T-helper 1 cell treated with Interleukin-12 subunit alpha and Interleukin-12 subunit beta and Interleukin-4 antibody, amounts not matched to agents 30 μg/mL and 1 μg/mL, for 36 hours (primary cell): ENCODE measurements at regions not wholly inside any gene's neighbourhood (a gene's known extent, or its start where the extent isn't known, plus 50 kb on each side); places are given as distances from the start of the nearest gene placed in this dataset.

ENCODE experiments used
- H3K27ac Mint-ChIP-seq: one replicate; pipeline ENCODE4 v1.8.0; 2021; ENCODE audit warnings: mild to moderate bottlenecking, mixed read lengths
- H3K27me3 Mint-ChIP-seq: one replicate; pipeline ENCODE4 v1.8.0; 2021; ENCODE audit warnings: low read depth, mixed read lengths
- H3K36me3 Mint-ChIP-seq: one replicate; pipeline ENCODE4 v1.8.0; 2021; ENCODE audit warnings: low read depth, mixed read lengths
- H3K4me1 Mint-ChIP-seq: one replicate; pipeline ENCODE4 v1.8.0; 2021; ENCODE audit warnings: low read depth, mixed read lengths
- H3K4me3 Mint-ChIP-seq: one replicate; pipeline ENCODE4 v1.8.0; 2021; ENCODE audit warnings: mild to moderate bottlenecking, moderate library complexity, mixed read lengths
- H3K9me3 Mint-ChIP-seq: one replicate; pipeline ENCODE4 v1.8.0; 2021; ENCODE audit warnings: mixed read lengths

- no peak overlapping the region for H3K4me3 Mint-ChIP-seq
- H3K27me3 Mint-ChIP-seq: no peaks in the 10 kb centered on the region
- H3K9me3 Mint-ChIP-seq: peaks cover 12% of the 10 kb centered on the region
- no peak overlapping the region for H3K27ac Mint-ChIP-seq
- no peaks in the 10 kb centered on the region for H3K4me1 Mint-ChIP-seq
- H3K36me3 Mint-ChIP-seq: no peaks in the 10 kb centered on the region
Measured at GRCh38 chr4:36523182-36523581, 241.8 kb downstream of the DTHD1 start.

GRCh38 chr4:36532670-36533379 is 251.4 kb downstream of the DTHD1 start:
- Mint-ChIP-seq H3K4me3 (no peak overlapping the region), H3K9me3 (peaks cover 14% of the 10 kb centered on the region), H3K4me1 (no peaks in the 10 kb centered on the region), H3K36me3 (no peaks in the 10 kb centered on the region), H3K27ac (no peak overlapping the region), H3K27me3 (no peaks in the 10 kb centered on the region)

DNA sequence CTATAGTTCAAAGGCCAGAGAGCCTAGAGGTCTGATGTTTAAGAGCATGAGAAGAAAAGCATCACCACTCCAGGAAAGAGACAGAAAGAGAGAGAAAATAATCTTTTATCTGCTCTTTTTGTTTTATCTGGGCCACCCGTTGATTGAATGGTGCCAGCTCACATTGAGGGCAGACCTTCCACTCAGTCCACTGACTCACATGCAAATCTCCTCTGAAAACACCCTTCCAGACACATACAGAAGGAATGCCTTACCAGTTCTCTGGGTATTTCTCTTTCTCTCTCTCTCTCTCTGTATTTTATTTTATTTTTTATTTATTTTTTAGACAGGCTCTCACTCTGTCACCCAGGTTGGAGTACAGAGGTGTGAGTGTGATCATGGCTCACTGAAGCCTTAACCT is 252.5 kb downstream of the DTHD1 start:
- peaks cover 3% of the 10 kb centered on the region for H3K9me3 Mint-ChIP-seq
- no peak overlapping the region for H3K27ac Mint-ChIP-seq
- no peak overlapping the region for H3K4me3 Mint-ChIP-seq
- H3K27me3 Mint-ChIP-seq: no peaks in the 10 kb centered on the region
- no peaks in the 10 kb centered on the region for H3K4me1 Mint-ChIP-seq
- H3K36me3 Mint-ChIP-seq: no peaks in the 10 kb centered on the region

- H3K36me3 Mint-ChIP-seq: no peaks in the 10 kb centered on the region
- no peaks in the 10 kb centered on the region for H3K27me3 Mint-ChIP-seq
- H3K9me3 Mint-ChIP-seq: no peaks in the 10 kb centered on the region
- H3K4me1 Mint-ChIP-seq: peaks cover 7% of the 10 kb centered on the region
- H3K4me3 Mint-ChIP-seq: no peak overlapping the region
- no peak overlapping the region for H3K27ac Mint-ChIP-seq
Measured at GRCh38 chr4:36547383-36547782, 266.0 kb downstream of the DTHD1 start.

GRCh38 chr4:36549252-36549651 is 267.8 kb downstream of the DTHD1 start:
- H3K27ac Mint-ChIP-seq: no peak overlapping the region
- H3K4me3 Mint-ChIP-seq: no peak overlapping the region
- H3K36me3 Mint-ChIP-seq: no peaks in the 10 kb centered on the region
- peaks cover 7% of the 10 kb centered on the region for H3K4me1 Mint-ChIP-seq
- H3K9me3 Mint-ChIP-seq: no peaks in the 10 kb centered on the region
- no peaks in the 10 kb centered on the region for H3K27me3 Mint-ChIP-seq

DNA sequence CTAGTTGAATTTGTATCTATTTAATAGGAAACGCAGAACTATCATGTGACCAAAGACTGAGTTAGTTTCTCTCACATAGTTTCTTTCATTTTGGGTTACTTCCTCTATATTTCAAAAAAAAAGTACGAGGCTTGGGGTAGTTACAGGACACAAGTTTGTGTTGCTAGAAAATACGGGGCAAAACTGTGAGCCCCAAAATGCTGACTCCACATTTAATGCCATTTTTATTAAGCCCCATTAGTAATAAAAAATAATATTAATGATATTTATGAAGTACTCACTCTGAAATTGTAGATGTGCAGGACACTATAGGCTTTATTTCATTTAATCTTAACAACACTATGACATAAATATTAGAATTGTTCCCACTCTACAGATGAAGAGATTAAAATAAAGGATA is 268.6 kb downstream of the DTHD1 start:
- Mint-ChIP-seq H3K9me3 (no peaks in the 10 kb centered on the region), H3K36me3 (no peaks in the 10 kb centered on the region), H3K27me3 (no peaks in the 10 kb centered on the region), H3K4me1 (peaks cover 7% of the 10 kb centered on the region), H3K27ac (no peak overlapping the region), H3K4me3 (no peak overlapping the region)

GRCh38 chr4:36551697-36552214 is 270.3 kb downstream of the DTHD1 start:
- H3K4me3 Mint-ChIP-seq: no peak overlapping the region
- H3K4me1 Mint-ChIP-seq: peaks cover 7% of the 10 kb centered on the region
- H3K27ac Mint-ChIP-seq: no peak overlapping the region
- no peaks in the 10 kb centered on the region for H3K27me3 Mint-ChIP-seq
- no peaks in the 10 kb centered on the region for H3K36me3 Mint-ChIP-seq
- no peaks in the 10 kb centered on the region for H3K9me3 Mint-ChIP-seq

DNA sequence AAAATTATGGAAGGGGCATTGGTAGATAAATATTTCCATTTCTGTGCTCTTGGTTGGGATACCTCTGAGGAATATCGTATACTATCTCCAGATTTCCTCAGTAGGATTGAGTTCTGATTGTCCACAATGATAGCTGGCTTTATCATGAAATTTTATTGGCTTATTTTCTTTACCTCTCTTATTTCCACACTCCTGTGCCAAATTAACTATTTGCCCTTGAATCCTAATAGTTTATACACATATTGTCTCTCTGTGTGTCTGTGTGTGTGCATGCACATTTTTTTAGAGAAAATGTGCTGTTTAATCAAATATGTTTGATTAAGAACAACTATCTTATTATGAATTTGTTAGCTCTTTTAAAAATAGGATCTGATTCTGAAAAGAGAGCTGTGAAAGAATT is 271.6 kb downstream of the DTHD1 start:
- H3K27ac Mint-ChIP-seq: no peak overlapping the region
- H3K36me3 Mint-ChIP-seq: no peaks in the 10 kb centered on the region
- no peaks in the 10 kb centered on the region for H3K9me3 Mint-ChIP-seq
- no peaks in the 10 kb centered on the region for H3K27me3 Mint-ChIP-seq
- H3K4me1 Mint-ChIP-seq: peaks cover 7% of the 10 kb centered on the region
- H3K4me3 Mint-ChIP-seq: no peak overlapping the region

DNA sequence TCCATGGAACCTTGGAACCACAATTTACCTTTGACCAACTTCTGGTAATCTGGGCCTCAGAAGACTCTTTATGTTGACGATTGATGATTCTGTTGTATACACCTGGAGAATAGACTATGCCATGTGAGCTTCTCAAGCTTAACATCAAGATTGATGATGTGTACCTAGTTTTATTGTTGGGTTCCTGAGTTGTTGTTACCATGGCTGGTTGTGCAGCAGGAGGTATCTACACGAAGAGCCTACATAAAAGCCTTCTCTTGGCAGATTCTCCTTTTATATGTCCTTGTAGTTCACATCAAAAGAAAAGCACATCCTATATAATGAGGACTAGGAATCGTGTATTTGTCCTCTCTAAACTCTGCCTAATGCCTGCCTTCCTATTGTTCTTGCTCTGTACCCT is 272.0 kb downstream of the DTHD1 start:
- no peaks in the 10 kb centered on the region for H3K36me3 Mint-ChIP-seq
- H3K4me1 Mint-ChIP-seq: peaks cover 7% of the 10 kb centered on the region
- no peak overlapping the region for H3K4me3 Mint-ChIP-seq
- H3K9me3 Mint-ChIP-seq: no peaks in the 10 kb centered on the region
- H3K27me3 Mint-ChIP-seq: no peaks in the 10 kb centered on the region
- H3K27ac Mint-ChIP-seq: no peak overlapping the region

DNA sequence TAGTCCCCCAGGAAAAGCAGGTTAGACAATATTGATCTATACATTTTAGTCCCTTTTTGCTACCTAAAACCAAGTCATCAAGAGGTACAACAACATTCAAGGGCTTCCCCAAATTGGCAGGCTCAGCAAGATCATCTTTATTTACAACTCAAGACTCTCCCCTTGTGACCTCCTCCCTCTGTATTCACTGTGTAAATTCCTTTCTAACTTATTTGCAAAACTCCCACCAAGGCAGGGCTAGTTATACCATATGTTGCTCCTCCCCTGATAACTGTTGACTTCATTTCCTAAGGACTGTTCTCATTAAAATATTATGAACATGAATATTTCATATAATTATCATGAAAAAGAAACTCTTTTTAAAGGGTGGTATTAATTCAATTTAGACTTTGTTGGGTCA is 275.6 kb downstream of the DTHD1 start:
- no peak overlapping the region for H3K4me3 Mint-ChIP-seq
- H3K36me3 Mint-ChIP-seq: no peaks in the 10 kb centered on the region
- H3K4me1 Mint-ChIP-seq: peaks cover 1% of the 10 kb centered on the region
- H3K27me3 Mint-ChIP-seq: no peaks in the 10 kb centered on the region
- no peaks in the 10 kb centered on the region for H3K9me3 Mint-ChIP-seq
- no peak overlapping the region for H3K27ac Mint-ChIP-seq

GRCh38 chr4:36568575-36568974 is 287.2 kb downstream of the DTHD1 start:
- Mint-ChIP-seq H3K27ac (no peak overlapping the region), H3K4me1 (no peaks in the 10 kb centered on the region), H3K9me3 (no peaks in the 10 kb centered on the region), H3K4me3 (no peak overlapping the region), H3K36me3 (no peaks in the 10 kb centered on the region), H3K27me3 (no peaks in the 10 kb centered on the region)

- Mint-ChIP-seq H3K9me3 (peaks cover 9% of the 10 kb centered on the region), H3K27me3 (no peaks in the 10 kb centered on the region), H3K4me1 (no peaks in the 10 kb centered on the region), H3K27ac (no peak overlapping the region), H3K4me3 (no peak overlapping the region), H3K36me3 (no peaks in the 10 kb centered on the region)
Measured at GRCh38 chr4:36573441-36573840, 292.0 kb downstream of the DTHD1 start.

DNA sequence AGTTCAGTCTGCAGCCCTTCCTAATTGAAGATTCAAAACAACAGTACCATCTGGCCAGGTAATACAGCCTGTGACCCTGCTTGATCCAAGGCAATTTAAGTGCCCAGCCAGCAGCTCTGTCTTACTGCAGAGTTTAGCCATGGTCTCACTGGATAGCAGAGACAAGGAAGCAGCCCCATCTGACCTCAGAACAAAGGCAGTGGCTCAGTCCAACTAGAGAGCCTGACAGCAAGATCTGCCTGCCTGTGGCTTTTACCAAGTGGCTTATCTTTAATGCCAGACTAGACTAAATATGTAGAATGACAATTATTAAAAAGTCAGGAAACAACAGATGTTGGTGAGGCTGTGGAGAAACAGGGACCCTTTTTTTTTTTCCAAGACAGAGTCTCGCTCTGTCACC is 293.4 kb downstream of the DTHD1 start:
- Mint-ChIP-seq H3K4me1 (no peaks in the 10 kb centered on the region), H3K4me3 (no peak overlapping the region), H3K36me3 (no peaks in the 10 kb centered on the region), H3K9me3 (peaks cover 9% of the 10 kb centered on the region), H3K27me3 (no peaks in the 10 kb centered on the region), H3K27ac (no peak overlapping the region)

DNA sequence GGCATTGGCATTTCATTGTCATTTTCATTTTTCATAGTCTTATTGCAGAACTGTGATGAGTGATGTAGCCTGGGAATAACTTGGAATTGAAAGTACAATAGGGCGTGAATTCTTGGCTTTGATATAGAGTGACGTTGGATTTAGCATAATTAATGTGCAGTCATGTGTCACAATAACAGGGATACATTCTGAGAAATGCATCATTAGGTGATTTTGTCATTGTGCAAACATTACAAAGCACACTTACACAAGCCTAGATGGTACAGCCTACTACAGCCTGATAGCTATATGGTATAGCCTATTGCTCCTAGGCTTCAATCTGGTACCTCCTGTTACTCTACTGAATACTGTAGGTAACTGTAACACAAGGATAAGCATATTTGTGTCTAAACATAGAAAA is 300.8 kb downstream of the DTHD1 start:
- Mint-ChIP-seq H3K36me3 (no peaks in the 10 kb centered on the region), H3K4me1 (no peaks in the 10 kb centered on the region), H3K9me3 (no peaks in the 10 kb centered on the region), H3K4me3 (no peak overlapping the region), H3K27me3 (no peaks in the 10 kb centered on the region), H3K27ac (no peak overlapping the region)

GRCh38 chr4:36587909-36588472 is 306.6 kb downstream of the DTHD1 start:
- no peaks in the 10 kb centered on the region for H3K4me1 Mint-ChIP-seq
- no peak overlapping the region for H3K27ac Mint-ChIP-seq
- H3K9me3 Mint-ChIP-seq: peaks cover 13% of the 10 kb centered on the region
- H3K27me3 Mint-ChIP-seq: no peaks in the 10 kb centered on the region
- H3K36me3 Mint-ChIP-seq: no peaks in the 10 kb centered on the region
- H3K4me3 Mint-ChIP-seq: no peak overlapping the region
